ENCODE measurements at regions not wholly inside any gene's neighbourhood (a gene's known extent, or its start where the extent isn't known, plus 50 kb on each side); places are given as distances from the start of the nearest gene placed in this dataset.
"Not testable (repeated sequence)": the region's sequence is repeated elsewhere in the genome, so short reads cannot be mapped to it uniquely, and the experiment has no call there.

- no peak for DNase-seq (ENCODE audit: low read depth in 2 of 2)
These were observed 60.2 kb downstream of the TFAP2C start for GRCh38 chr20:56689318-56689717.

GRCh38 chr20:56689852-56690485, 60.9 kb downstream of the TFAP2C start:
- no peak for DNase-seq (ENCODE audit: low read depth in 2 of 2)

- no peak for DNase-seq (ENCODE audit: low read depth in 2 of 2)
These were observed 61.5 kb downstream of the TFAP2C start for GRCh38 chr20:56690531-56691175.

GRCh38 chr20:56691325-56691998, 62.4 kb downstream of the TFAP2C start:
- no peak for DNase-seq (ENCODE audit: low read depth in 2 of 2)

DNA sequence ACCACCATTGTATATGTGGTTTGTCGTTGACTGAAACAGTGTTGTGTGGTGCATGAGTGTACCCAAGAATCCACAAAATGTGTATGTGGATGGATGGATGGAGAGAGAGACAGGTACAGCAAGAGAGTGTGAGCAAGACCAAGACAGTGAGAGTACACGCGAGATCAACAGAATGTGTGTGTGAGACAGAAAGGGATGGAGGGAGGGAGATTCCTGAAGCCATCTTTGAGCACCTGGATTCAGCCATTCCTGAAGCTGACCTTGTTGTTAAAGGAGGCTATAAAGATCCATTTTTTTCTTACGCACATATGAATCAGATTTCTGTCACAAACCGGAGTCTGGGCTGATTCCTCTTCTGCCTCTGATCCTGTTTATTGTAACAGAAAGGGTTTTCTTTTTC, 64.1 kb downstream of the TFAP2C start:
- DNase-seq (ENCODE audit: low read depth in 2 of 2): no peak

- no peak for DNase-seq (ENCODE audit: low read depth in 2 of 2)
These were observed 68.4 kb downstream of the TFAP2C start for GRCh38 chr20:56697476-56697875.

DNA sequence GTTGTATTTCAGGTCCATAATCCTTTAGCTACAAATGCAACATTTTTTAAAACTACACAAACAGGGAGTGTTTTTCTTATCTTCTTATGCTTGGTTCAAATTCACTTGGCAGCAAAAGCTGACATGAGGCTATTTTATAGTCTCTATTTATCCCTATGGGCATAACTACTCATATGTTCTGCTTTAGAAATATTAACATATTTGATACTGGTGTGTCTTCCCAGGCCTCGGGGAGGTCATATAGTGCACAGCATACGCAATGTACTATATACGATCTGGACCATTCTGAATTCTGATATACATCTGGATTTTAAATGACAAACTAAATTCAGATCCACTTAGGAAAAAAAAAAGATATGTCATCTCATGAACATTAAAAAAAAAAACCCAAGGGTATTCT, 69.2 kb downstream of the TFAP2C start:
- no peak for DNase-seq (ENCODE audit: low read depth in 2 of 2)

- DNase-seq (ENCODE audit: low read depth in 2 of 2): no peak
These were observed 69.6 kb downstream of the TFAP2C start for GRCh38 chr20:56698749-56699148.

DNA sequence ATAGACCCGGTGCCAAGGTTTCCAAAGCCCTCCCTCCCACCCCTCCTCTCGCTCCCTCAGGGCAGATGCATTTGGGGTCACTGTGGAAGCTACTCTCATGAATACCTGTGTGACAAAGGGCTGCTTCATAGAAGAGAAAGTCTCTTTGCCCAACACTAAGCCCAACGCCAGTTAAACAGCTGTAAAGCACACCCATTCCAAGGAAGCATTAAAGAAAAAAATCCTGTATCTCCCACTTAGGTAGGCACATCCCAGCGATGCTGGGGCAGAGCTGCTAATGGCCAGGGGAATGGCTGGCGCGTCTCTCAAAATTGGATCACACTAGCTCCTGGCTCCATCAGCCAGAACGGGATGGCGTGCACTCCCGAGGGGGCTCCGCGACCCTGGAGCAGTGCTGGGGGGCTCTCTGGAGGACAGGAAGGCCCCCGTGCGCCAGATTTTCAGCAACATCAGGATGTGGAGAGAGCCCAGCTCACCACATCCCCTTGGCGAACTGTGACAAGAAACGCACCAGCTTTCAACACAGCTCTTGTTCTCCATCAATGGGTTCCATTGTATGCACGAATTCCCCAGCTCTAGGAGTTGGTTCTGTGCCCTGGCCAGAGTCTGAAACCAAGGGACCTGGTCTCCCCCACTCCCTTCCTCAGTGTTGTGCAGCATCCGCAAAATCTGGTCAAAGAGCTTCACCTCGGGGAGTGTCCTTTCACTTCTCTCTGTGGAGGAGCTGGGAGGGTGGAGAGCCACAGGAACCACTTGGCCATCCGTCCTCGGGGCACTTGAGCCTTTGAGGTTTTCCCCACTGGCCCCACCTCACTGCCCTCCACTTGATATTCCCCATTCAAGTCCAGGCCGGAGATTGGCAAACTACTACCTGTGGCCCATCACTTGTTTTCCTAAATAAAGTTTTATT, 74.1 kb downstream of the TFAP2C start:
- no peak for DNase-seq (ENCODE audit: low read depth in 2 of 2)

DNA sequence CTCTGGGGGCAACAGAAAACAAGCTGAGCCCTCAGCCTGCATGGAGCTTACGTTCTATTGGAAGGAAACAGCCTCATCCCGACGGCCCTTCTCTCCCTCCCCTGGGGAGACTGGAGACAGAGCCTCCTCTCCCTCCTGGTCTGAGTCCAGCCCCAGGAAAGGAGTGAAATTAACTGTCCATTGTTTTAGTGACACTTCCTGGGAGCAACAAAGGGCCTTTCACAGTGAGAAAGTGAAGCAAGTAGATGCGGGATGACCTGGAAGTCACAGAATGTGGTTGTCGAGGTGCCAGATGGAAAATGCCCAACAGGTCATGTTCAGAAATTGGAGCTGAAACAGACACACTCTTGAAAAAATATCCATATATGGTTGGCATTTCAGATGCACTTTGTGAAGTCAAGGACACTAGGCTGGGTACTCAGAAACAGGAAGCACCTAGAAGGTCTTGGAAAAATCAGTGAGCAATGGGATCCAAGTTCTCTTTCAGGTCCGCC, 77.8 kb downstream of the TFAP2C start:
- DNase-seq (ENCODE audit: low read depth in 2 of 2): no peak

- no peak for DNase-seq (ENCODE audit: low read depth in 2 of 2)
These were observed 79.9 kb downstream of the TFAP2C start for GRCh38 chr20:56708991-56709390.

DNA sequence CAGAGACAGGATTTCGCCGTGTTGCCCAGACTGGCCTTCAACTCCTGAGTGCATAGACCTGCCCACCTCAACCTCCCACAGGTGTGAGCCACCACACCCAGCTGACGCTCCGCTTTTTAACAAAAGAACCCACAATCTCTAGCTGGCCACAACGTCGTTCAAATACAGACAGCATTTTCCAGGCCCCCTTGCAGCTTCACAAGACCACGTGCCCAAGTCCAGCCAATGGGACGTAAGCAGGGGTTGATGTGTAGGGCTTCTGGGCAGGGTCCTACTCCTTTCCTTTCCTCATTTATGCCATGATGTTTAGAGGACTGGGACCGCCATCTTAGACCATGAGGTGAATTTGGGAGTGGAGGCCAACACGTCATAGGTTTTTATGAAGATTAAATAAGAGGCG, 81.0 kb downstream of the TFAP2C start:
- no peak for DNase-seq (ENCODE audit: low read depth in 2 of 2)

DNA sequence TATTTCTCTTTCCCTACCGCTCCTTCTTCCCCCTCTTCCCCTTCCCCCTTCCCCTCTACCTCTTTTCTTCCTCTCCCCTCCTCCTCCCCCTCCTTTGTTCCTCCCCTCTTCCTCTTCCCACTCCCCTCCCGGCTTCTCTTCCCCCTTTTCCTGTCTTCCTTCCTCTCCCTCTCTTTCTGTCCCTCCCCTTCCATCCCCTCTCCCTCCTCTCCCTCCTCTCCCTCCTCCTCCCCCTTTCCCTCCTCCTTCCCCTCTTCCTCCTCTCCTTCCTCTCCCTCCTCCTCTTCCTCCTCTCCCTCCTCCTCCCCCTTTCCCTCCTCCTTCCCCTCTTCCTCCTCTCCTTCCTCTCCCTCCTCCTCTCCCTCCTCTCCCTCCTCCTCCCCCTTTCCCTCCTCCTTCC, 81.5 kb downstream of the TFAP2C start:
- not testable (repeated sequence) for DNase-seq (ENCODE audit: low read depth in 2 of 2)

DNA sequence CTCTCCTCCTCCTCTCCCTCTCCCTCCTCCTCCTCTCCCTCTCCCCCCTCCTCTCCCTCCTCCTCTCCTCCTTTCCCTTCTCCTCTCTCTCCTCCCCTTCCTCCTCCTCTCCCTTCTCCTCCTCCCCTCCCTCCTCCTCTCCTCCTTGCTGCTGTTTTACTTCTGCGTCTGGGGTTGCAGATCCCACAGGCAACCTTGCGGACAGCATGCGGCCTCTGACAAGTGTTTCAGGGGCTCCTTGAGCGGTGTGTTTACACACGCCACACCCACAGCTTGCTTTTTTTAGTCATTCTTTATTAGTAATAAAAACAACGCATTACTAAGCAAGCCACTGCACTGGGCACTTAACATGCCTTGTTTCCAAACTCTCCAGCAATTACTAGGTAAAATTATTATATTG, 81.9 kb downstream of the TFAP2C start:
- no peak for DNase-seq (ENCODE audit: low read depth in 2 of 2)

DNA sequence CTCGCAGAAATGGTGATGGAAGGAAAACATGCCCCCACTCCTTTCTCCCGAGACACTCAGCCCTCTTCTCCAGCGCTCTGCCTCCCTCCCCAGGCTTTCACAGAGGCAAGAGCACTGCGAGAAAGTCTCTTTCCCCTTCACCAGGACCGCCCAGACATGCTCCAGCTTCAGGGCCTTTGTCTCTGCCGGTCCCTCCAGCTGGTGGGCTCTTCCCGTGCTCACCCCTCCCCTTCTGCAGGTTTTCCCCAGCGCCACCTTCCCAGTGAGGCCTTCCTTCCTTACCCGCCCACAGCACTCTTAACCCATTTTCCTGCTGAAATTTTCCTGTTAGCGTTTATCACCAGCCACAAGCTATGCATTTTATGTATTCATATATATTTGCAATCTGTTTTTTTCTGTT, 86.2 kb downstream of the TFAP2C start:
- DNase-seq (ENCODE audit: low read depth in 2 of 2): no peak

DNA sequence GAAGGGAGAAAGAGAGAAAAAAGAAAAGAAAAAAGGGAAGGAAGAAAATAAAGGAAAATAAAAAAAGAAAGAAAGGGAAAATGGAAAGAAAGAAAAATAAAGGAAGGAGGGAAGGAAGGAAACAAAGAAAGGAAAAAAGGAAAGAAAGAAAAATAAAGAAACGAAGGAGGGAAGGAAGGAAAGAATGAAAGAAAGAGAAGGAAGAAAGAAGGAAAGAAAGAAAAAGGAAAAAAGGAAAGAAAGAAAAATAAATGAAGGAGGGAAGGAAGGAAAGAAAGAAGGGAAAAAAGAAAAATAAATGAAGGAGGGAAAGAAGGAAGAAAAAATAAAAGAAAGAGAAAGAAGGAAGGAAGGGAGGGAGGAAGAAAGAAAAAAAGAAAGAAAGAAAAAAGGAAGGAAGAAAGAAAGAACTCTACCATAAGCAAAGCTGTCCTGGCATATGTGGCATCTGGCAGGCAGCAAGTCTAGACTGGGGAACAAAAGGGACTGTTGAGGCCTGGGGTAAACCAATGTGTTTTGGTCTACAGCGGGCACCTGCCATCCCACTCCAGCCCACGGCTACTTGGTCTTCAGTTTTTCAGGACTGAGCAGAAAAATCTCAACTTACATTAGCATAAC, 86.9 kb downstream of the TFAP2C start:
- DNase-seq (ENCODE audit: low read depth in 2 of 2): no peak

GRCh38 chr20:56716806-56717205, 87.7 kb downstream of the TFAP2C start:
- DNase-seq (ENCODE audit: low read depth in 2 of 2): no peak

DNA sequence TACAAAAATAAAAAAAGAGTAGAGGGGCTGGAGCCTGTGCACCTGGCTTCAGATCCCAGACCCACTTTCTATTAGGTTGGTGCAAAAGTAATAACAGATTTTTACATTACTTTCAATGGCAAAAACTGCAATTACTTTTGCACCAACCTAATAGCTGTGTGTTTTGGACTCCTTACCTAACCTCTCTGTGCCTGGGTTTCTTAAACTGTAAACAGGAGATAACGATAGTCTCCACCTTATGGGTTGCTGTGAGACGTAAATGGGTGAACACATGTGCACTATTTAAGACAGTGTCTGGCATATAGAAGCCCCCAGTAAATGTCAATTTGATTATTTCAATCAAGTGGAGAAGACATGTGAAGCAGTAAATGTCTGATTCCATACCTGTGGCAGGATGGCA, 89.7 kb downstream of the TFAP2C start:
- DNase-seq (ENCODE audit: low read depth in 2 of 2): no peak

DNA sequence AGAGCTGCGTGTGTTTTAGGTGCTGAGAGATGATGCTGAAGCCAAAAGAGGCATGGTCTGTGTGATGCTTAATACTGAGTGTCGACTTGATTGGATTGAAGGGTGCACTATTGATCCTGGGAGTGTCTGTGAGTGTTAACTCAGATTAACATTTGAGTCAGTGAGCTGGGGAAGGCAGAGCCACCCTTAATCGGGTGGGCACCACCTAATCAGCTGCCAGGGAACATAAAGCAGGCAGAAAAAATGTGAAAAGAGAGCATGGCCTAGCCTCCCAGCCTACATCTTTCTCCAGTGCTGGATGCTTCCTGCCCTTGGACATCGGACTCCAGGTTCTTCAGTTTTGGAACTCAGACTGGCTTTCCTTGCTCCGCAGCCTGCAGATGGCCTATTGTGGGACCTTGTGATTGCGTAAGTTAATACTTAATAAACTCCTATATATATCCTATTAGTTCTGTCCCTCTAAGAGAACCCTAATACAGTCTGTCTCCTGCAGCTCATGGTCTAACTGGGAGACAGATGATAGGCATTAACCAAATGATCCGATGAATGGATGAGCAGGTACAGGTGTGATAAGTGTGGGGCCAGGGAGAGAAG, 91.6 kb downstream of the TFAP2C start:
- no peak for DNase-seq (ENCODE audit: low read depth in 2 of 2)

GRCh38 chr20:56722042-56722441, 92.9 kb downstream of the TFAP2C start:
- DNase-seq (ENCODE audit: low read depth in 2 of 2): no peak

- DNase-seq (ENCODE audit: low read depth in 2 of 2): no peak
These were observed 94.2 kb downstream of the TFAP2C start for GRCh38 chr20:56723331-56723730.

Data from stimulated activated CD8-positive, alpha-beta memory T cell treated with anti-CD3 and anti-CD28 coated beads, Interleukin-2, amount 100 ng/mL, for 48 hours (primary cell).